K562 (cell line): ENCODE measurements at regions not wholly inside any gene's neighbourhood (a gene's known extent, or its start where the extent isn't known, plus 50 kb on each side); places are given as distances from the start of the nearest gene placed in this dataset.

ENCODE experiments used
- ATAC-seq: fragments of 200-7000 bp; cut with Tn5 transposase; 3 replicates; pipeline ENCODE4 v1.9.1; 2020; ENCODE audit warnings: moderate library complexity
- BruUV-seq: library from RNA; stranded (reverse); fragments of 400-500 nt; replicated peaks from 2 replicates; lab custom pipeline; 2021; lab: Mats Ljungman, UMichigan
- CTCF ChIA-PET: fragments of 300-600 bp; formaldehyde crosslinking; extraction: SDS; loops from one replicate; lab custom pipeline; 2021; ENCODE audit warnings: low intra/inter-chr PET ratio; lab: Yijun Ruan, JAX
- POLR2A ChIA-PET: fragments of 300-600, 350-650 bp; sonication (Branson Sonifier 250); formaldehyde crosslinking; extraction: SDS; loops from one replicate; lab custom pipeline; 2021; ENCODE audit warnings: antibody characterized with exemption, inconsistent platforms; lab: Yijun Ruan, JAX
- DNase-seq, 4 experiments: peaks; one replicate each; pipeline versions ENCODE4 v3.0.0 to v3.0.0-alpha.2; 2011 to 2018; ENCODE audit warnings: low spot score in 3 of 4, mixed read lengths in 3 of 4; ENCODE audit errors: extremely low read depth in 1 of 4
- FAIRE-seq: peaks from 2 replicates; lab custom pipeline; 2011; peaks lifted over from hg19 to GRCh38; lab: Jason Lieb, UNC
- H2AFZ ChIP-seq: 2 replicates; pipeline ENCODE4 v1.6.0; 2011; ENCODE audit warnings: low read depth, low read length, control low read depth, inconsistent platforms
- H3K27ac ChIP-seq: fragments of 200-600 bp; 3 replicates; pipeline ENCODE4 v1.8.0; 2011; ENCODE audit warnings: low read depth, mild to moderate bottlenecking, control low read depth, inconsistent platforms, low read length, moderate library complexity, mixed read lengths; ENCODE audit errors: extremely low read depth
- H3K27me3 ChIP-seq, 2 experiments: fragments of 300-600 bp in 1 of 2; 2 replicates in 1 of 2; 3 replicates in 1 of 2; pipeline versions ENCODE4 v1.6.0 to v1.8.0; 2011; ENCODE audit warnings: inconsistent platforms in 2 of 2, low read length in 2 of 2, mild to moderate bottlenecking in 1 of 2, mixed read lengths in 1 of 2, moderate library complexity in 1 of 2; ENCODE audit not compliant: control insufficient read depth in 2 of 2, insufficient read depth in 2 of 2
- H3K36me3 ChIP-seq: fragments of 300-600 bp; 3 replicates; pipeline ENCODE4 v1.8.0; 2011; ENCODE audit warnings: mild to moderate bottlenecking, low read length, inconsistent platforms; ENCODE audit not compliant: control insufficient read depth, insufficient read depth
- H3K4me1 ChIP-seq, 2 experiments: fragments of 200-600 bp in 1 of 2; replicated peaks in 1 of 2; 2 replicates in 1 of 2; 3 replicates in 1 of 2; pipeline versions ENCODE4 v1.5.1 to v1.8.0; 2011; ENCODE audit warnings: inconsistent platforms in 2 of 2, low read length in 2 of 2, mild to moderate bottlenecking in 1 of 2, mixed read lengths in 1 of 2, moderate library complexity in 1 of 2; ENCODE audit not compliant: control insufficient read depth in 2 of 2, insufficient read depth in 2 of 2
- H3K4me2 ChIP-seq: 2 replicates; pipeline ENCODE4 v1.6.1; 2011; ENCODE audit warnings: low read length, control low read depth, inconsistent platforms, mixed read lengths; ENCODE audit not compliant: insufficient read depth
- H3K4me3 ChIP-seq: fragments of 200-600 bp; sonication (generic), shearing (Covaris generic); 2 replicates; pipeline ENCODE4 v1.5.1; 2016; ENCODE audit warnings: control low read depth, inconsistent platforms
- H3K79me2 ChIP-seq: fragments of 200-600 bp; 3 replicates; pipeline ENCODE4 v1.8.0; 2011; ENCODE audit warnings: low read length, inconsistent platforms; ENCODE audit not compliant: control insufficient read depth, insufficient read depth
- H3K9ac ChIP-seq, 2 experiments: 2 replicates each; pipeline versions ENCODE4 v1.6.0 to v1.6.1; 2011; ENCODE audit warnings: low read depth in 2 of 2, low read length in 2 of 2, control low read depth in 1 of 2, inconsistent platforms in 1 of 2, mild to moderate bottlenecking in 1 of 2, mixed read lengths in 1 of 2; ENCODE audit not compliant: insufficient read depth in 1 of 2
- H3K9me1 ChIP-seq: one replicate; pipeline ENCODE4 v1.6.0; 2011; ENCODE audit warnings: inconsistent platforms, mild to moderate bottlenecking, low read length, moderate library complexity; ENCODE audit not compliant: control insufficient read depth, insufficient read depth
- H3K9me3 ChIP-seq: replicated peaks from 2 replicates; pipeline ENCODE4 v1.5.1; 2011; ENCODE audit warnings: low read depth, low read length, inconsistent platforms; ENCODE audit not compliant: control insufficient read depth, insufficient read depth
- H4K20me1 ChIP-seq: replicated peaks from 2 replicates; pipeline ENCODE4 v1.6.1; 2011; ENCODE audit warnings: low read length, inconsistent platforms, mixed read lengths; ENCODE audit not compliant: control insufficient read depth, insufficient read depth
- BCOR ChIP-seq: fragments of 450-650 bp; IDR thresholded peaks from 2 replicates; pipeline ENCODE4 v1.6.1; 2016
- BMI1 ChIP-seq: fragments of 150-350 bp; IDR thresholded peaks from 2 replicates; pipeline ENCODE4 v1.6.1; 2014; ENCODE audit warnings: low read length
- FOXA3 ChIP-seq, 2 experiments: fragments of 450-650 bp in 1 of 2; sonication (generic) in 1 of 2; formaldehyde crosslinking; IDR thresholded peaks in 1 of 2; conservative IDR thresholded peaks in 1 of 2; 2 replicates each; pipeline versions ENCODE4 v1.4.0 to v1.8.0; 2020 to 2022; ENCODE audit warnings: mild to moderate bottlenecking in 2 of 2, missing genetic modification reagents in 1 of 2
- GATA2 ChIP-seq: sonication (generic); formaldehyde crosslinking; IDR thresholded peaks from 2 replicates; pipeline ENCODE4 v1.4.0; 2020; ENCODE audit warnings: mild to moderate bottlenecking, missing genetic modification reagents
- NR3C1 ChIP-seq: sonication (generic); formaldehyde crosslinking; IDR thresholded peaks from 2 replicates; pipeline ENCODE4 v1.8.1; 2022; ENCODE audit warnings: missing genetic modification reagents
- RFX7 ChIP-seq: fragments of 250-450 bp; sonication (Bioruptor Pico); IDR thresholded peaks from 2 replicates; pipeline ENCODE4 v1.5.1; 2021; ENCODE audit warnings: mild to moderate bottlenecking
- SNRNP70 ChIP-seq: fragments of 200-400 bp; formaldehyde crosslinking; optimal IDR thresholded peaks from 2 replicates; pipeline ENCODE3; 2017; ENCODE audit warnings: low read depth, low read length
- TFAP4 ChIP-seq: sonication (generic); formaldehyde crosslinking; IDR thresholded peaks from 2 replicates; pipeline ENCODE4 v1.8.0; 2022; ENCODE audit warnings: missing genetic modification reagents, mild to moderate bottlenecking, moderate library complexity, borderline replicate concordance
- ZNF140 ChIP-seq: fragments of 250-450 bp; sonication (Bioruptor Pico); IDR thresholded peaks from 2 replicates; pipeline ENCODE4 v1.8.0; 2021; ENCODE audit warnings: moderate library complexity, mild to moderate bottlenecking, inconsistent platforms
- ZNF561 ChIP-seq: fragments of 450-650 bp; formaldehyde crosslinking; conservative IDR thresholded peaks from 2 replicates; pipeline ENCODE4 v1.4.0; 2020; ENCODE audit warnings: mild to moderate bottlenecking, moderate library complexity
- WGBS: fragments of 100-300 bp; shearing (Covaris generic); methylation state at CpG from one replicate; pipeline ENCODE4 v1.1.6; 2016; ENCODE audit warnings: low coverage, mixed read lengths; ENCODE audit not compliant: insufficient coverage; ENCODE audit errors: missing lambda C conversion rate; 5-methylcytosine and 5-hydroxymethylcytosine counted together
- in situ Hi-C: fragments of 300-500 bp; cut with MboI; formaldehyde crosslinking; loops from 4 replicates; pipeline ENCODE4 v1.15.0; 2018; ENCODE audit warnings: inconsistent platforms, mixed read lengths
- intact Hi-C: fragments of 100-400 bp; cut with micrococcal nuclease; formaldehyde crosslinking; loops from 2 replicates; pipeline ENCODE4 v1.14.2; 2022
- TF ChIP-seq, protein P1 (sequence below): fragments of 250-450 bp; sonication (Bioruptor Pico); IDR thresholded peaks from 2 replicates; pipeline ENCODE4 v1.8.0; 2022; ENCODE audit warnings: inconsistent platforms

GRCh38 chr7:81886211-81886764 is 116.4 kb upstream of the HGF start:
- in situ Hi-C loops (no loop called here), intact Hi-C loops (no loop called here)
- POLR2A ChIA-PET = no interaction called here
- ATAC-seq (no peak), FAIRE-seq (no peak)
- 0% methylated on average over 3 of the region's 3 CpGs for WGBS
- Histone ChIP-seq H3K27me3 (no peaks in the 10 kb centered on the region), H3K4me1 (no peaks in the 10 kb centered on the region), H2AFZ (no peak overlapping the region), H4K20me1 (no peaks in the 10 kb centered on the region), H3K79me2 (no peaks in the 10 kb centered on the region)
- TF ChIP-seq ZNF140 (CRISPR knock-in tag) (no peak), GATA2 (no peak), SNRNP70 (no peak), NR3C1 (CRISPR knock-in tag) (no peak), TFAP4 (CRISPR knock-in tag) (no peak), RFX7 (CRISPR knock-in tag) (no peak), BCOR (no peak), FOXA3 (CRISPR knock-in tag; conservative IDR thresholded peaks at IDR 0.05 in 1 of 2, IDR thresholded peaks at IDR 0.05 in 1 of 2) (no peak), BMI1 (no peak), ZNF561 (no peak)
- TF ChIP-seq, protein P1, sequence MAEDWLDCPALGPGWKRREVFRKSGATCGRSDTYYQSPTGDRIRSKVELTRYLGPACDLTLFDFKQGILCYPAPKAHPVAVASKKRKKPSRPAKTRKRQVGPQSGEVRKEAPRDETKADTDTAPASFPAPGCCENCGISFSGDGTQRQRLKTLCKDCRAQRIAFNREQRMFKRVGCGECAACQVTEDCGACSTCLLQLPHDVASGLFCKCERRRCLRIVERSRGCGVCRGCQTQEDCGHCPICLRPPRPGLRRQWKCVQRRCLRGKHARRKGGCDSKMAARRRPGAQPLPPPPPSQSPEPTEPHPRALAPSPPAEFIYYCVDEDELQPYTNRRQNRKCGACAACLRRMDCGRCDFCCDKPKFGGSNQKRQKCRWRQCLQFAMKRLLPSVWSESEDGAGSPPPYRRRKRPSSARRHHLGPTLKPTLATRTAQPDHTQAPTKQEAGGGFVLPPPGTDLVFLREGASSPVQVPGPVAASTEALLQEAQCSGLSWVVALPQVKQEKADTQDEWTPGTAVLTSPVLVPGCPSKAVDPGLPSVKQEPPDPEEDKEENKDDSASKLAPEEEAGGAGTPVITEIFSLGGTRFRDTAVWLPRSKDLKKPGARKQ (CRISPR knock-in tag) = no peak
- TF ChIP-seq, all 486 proteins: peak for 0
- H3K9me3 ChIP-seq = peaks cover 2% of the 10 kb centered on the region
- no peak overlapping the region for H3K4me2 ChIP-seq
- H3K36me3 ChIP-seq = no peaks in the 10 kb centered on the region
- no TSS peak for BruUV-seq
- no peaks in the 10 kb centered on the region for H3K9me1 ChIP-seq
- CTCF ChIA-PET = no interaction called here
- H3K9ac ChIP-seq = no peak overlapping the region
- H3K4me3 ChIP-seq = no peak overlapping the region
- H3K27ac ChIP-seq = no peak overlapping the region
- no peak for DNase-seq
